ENCODE measurements at regions not wholly inside any gene's neighbourhood (a gene's known extent, or its start where the extent isn't known, plus 50 kb on each side); places are given as distances from the start of the nearest gene placed in this dataset.
"Not testable (repeated sequence)": the region's sequence is repeated elsewhere in the genome, so short reads cannot be mapped to it uniquely, and the experiment has no call there.

- Histone ChIP-seq H3K27me3 (no peaks in the 10 kb centered on the region), H3K4me1 (no peaks in the 10 kb centered on the region), H3K4me3 (no peak overlapping the region), H3K36me3 (no peaks in the 10 kb centered on the region), H3K27ac (no peak overlapping the region), H3K9me3 (no peaks in the 10 kb centered on the region)
- in situ Hi-C loops (cut with MboI; ENCODE audit: low sequenced_read_pairs in 4 of 4): no loop called here
- ATAC-seq (no peak), DNase-seq (no peak)
- intact Hi-C loops (cut with DNase I; ENCODE audit: low total_unique reads): no loop called here
- TF ChIP-seq POLR2A (IDR thresholded peaks at IDR 0.05): no peak
- TF ChIP-seq, protein P1, sequence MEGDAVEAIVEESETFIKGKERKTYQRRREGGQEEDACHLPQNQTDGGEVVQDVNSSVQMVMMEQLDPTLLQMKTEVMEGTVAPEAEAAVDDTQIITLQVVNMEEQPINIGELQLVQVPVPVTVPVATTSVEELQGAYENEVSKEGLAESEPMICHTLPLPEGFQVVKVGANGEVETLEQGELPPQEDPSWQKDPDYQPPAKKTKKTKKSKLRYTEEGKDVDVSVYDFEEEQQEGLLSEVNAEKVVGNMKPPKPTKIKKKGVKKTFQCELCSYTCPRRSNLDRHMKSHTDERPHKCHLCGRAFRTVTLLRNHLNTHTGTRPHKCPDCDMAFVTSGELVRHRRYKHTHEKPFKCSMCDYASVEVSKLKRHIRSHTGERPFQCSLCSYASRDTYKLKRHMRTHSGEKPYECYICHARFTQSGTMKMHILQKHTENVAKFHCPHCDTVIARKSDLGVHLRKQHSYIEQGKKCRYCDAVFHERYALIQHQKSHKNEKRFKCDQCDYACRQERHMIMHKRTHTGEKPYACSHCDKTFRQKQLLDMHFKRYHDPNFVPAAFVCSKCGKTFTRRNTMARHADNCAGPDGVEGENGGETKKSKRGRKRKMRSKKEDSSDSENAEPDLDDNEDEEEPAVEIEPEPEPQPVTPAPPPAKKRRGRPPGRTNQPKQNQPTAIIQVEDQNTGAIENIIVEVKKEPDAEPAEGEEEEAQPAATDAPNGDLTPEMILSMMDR (IDR thresholded peaks at IDR 0.05 in 4 of 5, conservative IDR thresholded peaks at IDR 0.05 in 1 of 5): no peak
Observed at GRCh38 chr6:43929511-43929910, 159.5 kb downstream of the VEGFA start.

- H3K9me3 ChIP-seq: no peaks in the 10 kb centered on the region
- intact Hi-C loops (cut with DNase I; ENCODE audit: low total_unique reads) (no loop called here), in situ Hi-C loops (cut with MboI; ENCODE audit: low sequenced_read_pairs in 4 of 4) (no loop called here)
- H3K27ac ChIP-seq: no peak overlapping the region
- H3K4me3 ChIP-seq: no peak overlapping the region
- H3K27me3 ChIP-seq: no peaks in the 10 kb centered on the region
- TF ChIP-seq, protein P1 (IDR thresholded peaks at IDR 0.05 in 4 of 5, conservative IDR thresholded peaks at IDR 0.05 in 1 of 5): no peak
- no peak for TF ChIP-seq POLR2A (IDR thresholded peaks at IDR 0.05)
- ATAC-seq (no peak), DNase-seq (no peak)
- H3K4me1 ChIP-seq: no peaks in the 10 kb centered on the region
- no peaks in the 10 kb centered on the region for H3K36me3 ChIP-seq
Observed at GRCh38 chr6:43927532-43928210, 157.7 kb downstream of the VEGFA start.

DNA sequence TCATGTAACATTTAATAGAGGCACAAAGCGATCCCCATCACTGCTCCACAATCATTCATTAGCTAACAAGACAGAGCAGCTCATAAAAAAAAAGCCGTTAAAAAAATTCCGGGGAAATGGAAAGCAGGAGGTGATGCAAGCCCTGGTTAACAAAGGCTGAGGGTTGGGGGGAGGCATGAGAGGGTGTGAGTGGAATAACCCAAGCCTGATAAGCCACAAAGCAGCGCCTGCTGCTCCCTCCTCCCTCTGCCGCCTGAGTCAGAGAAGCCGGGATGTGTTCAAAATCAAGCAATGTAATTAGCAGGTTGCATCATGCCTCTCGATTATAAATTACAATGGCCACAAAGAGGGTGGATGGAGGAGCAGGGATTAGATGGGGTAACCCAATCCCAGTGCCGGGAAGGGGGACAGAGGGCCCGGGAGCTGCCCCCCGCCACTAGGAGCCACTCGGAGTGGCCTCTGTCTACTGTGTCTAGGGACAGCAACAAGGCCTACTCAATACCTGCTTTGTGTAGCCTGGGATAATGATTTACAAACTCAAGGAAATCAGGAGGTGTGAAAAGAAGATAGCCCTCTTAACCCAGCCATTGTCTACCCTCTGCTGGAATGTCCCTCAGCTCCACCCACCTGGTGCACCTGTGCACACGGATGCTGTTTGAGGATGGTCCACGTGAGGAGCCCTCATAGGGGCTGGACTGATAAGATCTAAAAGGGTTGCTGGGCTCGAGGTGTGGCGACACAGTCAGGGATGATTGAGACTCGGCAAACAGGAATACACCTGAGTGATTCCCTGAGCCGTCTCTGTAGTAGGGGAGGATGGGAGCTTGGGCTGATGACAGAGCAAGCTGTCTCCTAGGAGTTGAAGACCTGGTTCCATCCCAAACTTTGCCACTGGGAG lies 156.9 kb downstream of the VEGFA start:
- intact Hi-C loops (cut with DNase I; ENCODE audit: low total_unique reads): no loop called here
- no peak for TF ChIP-seq POLR2A (IDR thresholded peaks at IDR 0.05)
- TF ChIP-seq, protein P1 (IDR thresholded peaks at IDR 0.05 in 4 of 5, conservative IDR thresholded peaks at IDR 0.05 in 1 of 5): no peak

DNA sequence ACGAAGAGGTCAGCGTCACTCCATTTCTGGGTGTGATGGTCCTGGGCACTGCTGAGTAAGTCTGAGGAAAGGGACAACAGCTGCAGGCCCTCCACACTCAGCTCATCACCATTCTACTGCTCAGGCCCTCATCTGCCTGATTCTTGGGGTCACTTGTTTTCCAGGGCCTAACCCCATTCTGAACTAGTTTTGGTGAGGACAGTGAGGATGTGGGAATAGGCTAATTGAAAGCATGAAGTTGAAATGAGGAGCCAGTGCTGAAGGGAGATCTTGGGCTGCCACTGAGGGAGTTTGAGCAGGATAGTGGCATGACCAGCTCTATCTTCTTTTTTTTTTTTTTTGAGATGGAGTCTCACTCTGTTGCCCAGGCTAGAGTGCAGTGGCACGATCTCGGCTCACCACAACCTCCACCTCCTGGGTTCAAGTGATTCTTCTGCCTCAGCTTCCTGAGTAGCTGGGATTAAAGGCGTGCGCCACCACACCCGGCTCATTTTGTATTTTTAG lies 155.7 kb downstream of the VEGFA start:
- H3K9me3 ChIP-seq; H3K27ac ChIP-seq; in situ Hi-C loops (cut with MboI; ENCODE audit: low sequenced_read_pairs in 4 of 4); H3K27me3 ChIP-seq; H3K4me1 ChIP-seq; DNase-seq; intact Hi-C loops (cut with DNase I; ENCODE audit: low total_unique reads); H3K4me3 ChIP-seq; H3K36me3 ChIP-seq; ATAC-seq: not testable (repeated sequence)

More for the DNA sequence above, 156.9 kb downstream of the VEGFA start:
- no peak overlapping the region for H3K4me3 ChIP-seq
- no peaks in the 10 kb centered on the region for H3K27me3 ChIP-seq
- no peak overlapping the region for H3K27ac ChIP-seq
- in situ Hi-C loops (cut with MboI; ENCODE audit: low sequenced_read_pairs in 4 of 4): no loop called here
- no peaks in the 10 kb centered on the region for H3K36me3 ChIP-seq
- no peak for DNase-seq
- H3K4me1 ChIP-seq: no peaks in the 10 kb centered on the region
- no peaks in the 10 kb centered on the region for H3K9me3 ChIP-seq
- ATAC-seq: no peak

DNA sequence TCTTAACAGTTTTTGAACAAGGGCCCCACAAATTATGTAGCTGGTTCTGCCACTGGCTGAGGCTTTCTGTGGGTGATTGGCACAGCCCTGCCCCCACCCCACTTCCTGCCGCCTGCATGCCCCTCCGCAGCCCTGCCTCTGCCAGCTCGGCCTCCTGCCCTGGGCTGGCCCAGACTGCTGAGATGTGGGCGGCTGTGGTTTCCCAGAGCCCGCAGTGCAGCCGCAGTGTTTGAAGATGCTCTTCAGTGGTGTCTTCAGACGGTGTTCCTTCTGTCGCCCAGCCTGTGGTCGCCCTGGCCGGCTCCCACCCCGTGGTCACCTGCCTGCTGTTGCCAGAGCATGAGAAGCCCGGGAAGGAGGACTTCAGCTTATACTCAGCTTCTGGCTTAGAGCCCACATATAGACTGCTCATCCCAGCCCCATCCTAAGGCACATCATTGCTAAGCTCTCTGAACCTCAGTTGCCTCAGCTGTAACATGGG lies 154.3 kb downstream of the VEGFA start:
- no peak for TF ChIP-seq POLR2A (IDR thresholded peaks at IDR 0.05)
- TF ChIP-seq, protein P1 (IDR thresholded peaks at IDR 0.05 in 4 of 5, conservative IDR thresholded peaks at IDR 0.05 in 1 of 5): no peak
- no peaks in the 10 kb centered on the region for H3K36me3 ChIP-seq
- H3K4me3 ChIP-seq: no peak overlapping the region
- DNase-seq: no peak
- in situ Hi-C loops (cut with MboI; ENCODE audit: low sequenced_read_pairs in 4 of 4): no loop called here
- H3K9me3 ChIP-seq: no peaks in the 10 kb centered on the region
- H3K27me3 ChIP-seq: no peaks in the 10 kb centered on the region
- H3K4me1 ChIP-seq: no peaks in the 10 kb centered on the region
- no peak overlapping the region for H3K27ac ChIP-seq
- ATAC-seq: no peak
- intact Hi-C loops (cut with DNase I; ENCODE audit: low total_unique reads): no loop called here
